Immature natural killer cell (primary cell): ENCODE measurements at regions not wholly inside any gene's neighbourhood (a gene's known extent, or its start where the extent isn't known, plus 50 kb on each side); places are given as distances from the start of the nearest gene placed in this dataset.

Source experiments
- DNase-seq, 3 donors: peaks; one replicate each; pipeline ENCODE4 v3.0.0; 2022; ENCODE audit warnings: mixed read lengths in 1 of 3
- H3K27ac Mint-ChIP-seq, 6 donors: one replicate each; pipeline ENCODE4 v1.8.0; 2020; ENCODE audit warnings: mixed read lengths in 6 of 6, mild to moderate bottlenecking in 5 of 6, inconsistent platforms in 4 of 6, moderate library complexity in 3 of 6
- H3K27me3 Mint-ChIP-seq, 3 donors: one replicate each; pipeline ENCODE4 v1.8.0; 2020 to 2021; ENCODE audit warnings: low read depth in 3 of 3, mild to moderate bottlenecking in 3 of 3, mixed read lengths in 3 of 3, moderate library complexity in 3 of 3, inconsistent platforms in 1 of 3
- H3K36me3 Mint-ChIP-seq, 3 donors: one replicate each; pipeline ENCODE4 v1.8.0; 2020; ENCODE audit warnings: mixed read lengths in 3 of 3, inconsistent platforms in 2 of 3, mild to moderate bottlenecking in 2 of 3
- H3K4me1 Mint-ChIP-seq, 2 donors: one replicate each; pipeline ENCODE4 v1.8.0; 2020; ENCODE audit warnings: inconsistent platforms in 2 of 2, mild to moderate bottlenecking in 2 of 2, mixed read lengths in 2 of 2, moderate library complexity in 1 of 2
- H3K4me3 Mint-ChIP-seq, 5 donors: one replicate each; pipeline ENCODE4 v1.8.0; 2020; ENCODE audit warnings: mild to moderate bottlenecking in 5 of 5, mixed read lengths in 5 of 5, inconsistent platforms in 3 of 5, moderate library complexity in 3 of 5
- H3K9me3 Mint-ChIP-seq, 6 donors: one replicate each; pipeline ENCODE4 v1.8.0; 2020; ENCODE audit warnings: mild to moderate bottlenecking in 6 of 6, mixed read lengths in 6 of 6, inconsistent platforms in 4 of 6, moderate library complexity in 3 of 6

- no peak overlapping the region for H3K4me3 Mint-ChIP-seq
- no peak for DNase-seq
- H3K27me3 Mint-ChIP-seq = peaks cover 1 to 6% (median 4%) of the 10 kb centered on the region in 3 donors
- no peaks in the 10 kb centered on the region for H3K4me1 Mint-ChIP-seq
- no peaks in the 10 kb centered on the region for H3K36me3 Mint-ChIP-seq
- no peak overlapping the region for H3K27ac Mint-ChIP-seq
- no peaks in the 10 kb centered on the region for H3K9me3 Mint-ChIP-seq
Measured at GRCh38 chrX:13518126-13518525, 51.3 kb upstream of the EGFL6 start.

GRCh38 chrX:13515211-13515930, 54.0 kb upstream of the EGFL6 start:
- peaks cover 1 to 6% (median 4%) of the 10 kb centered on the region in 3 donors for H3K27me3 Mint-ChIP-seq
- H3K27ac Mint-ChIP-seq = no peak overlapping the region
- no peaks in the 10 kb centered on the region for H3K36me3 Mint-ChIP-seq
- no peaks in the 10 kb centered on the region for H3K9me3 Mint-ChIP-seq
- H3K4me3 Mint-ChIP-seq = no peak overlapping the region
- no peak for DNase-seq
- no peaks in the 10 kb centered on the region for H3K4me1 Mint-ChIP-seq

- no peaks in the 10 kb centered on the region for H3K36me3 Mint-ChIP-seq
- DNase-seq = no peak
- no peaks in the 10 kb centered on the region for H3K4me1 Mint-ChIP-seq
- H3K27ac Mint-ChIP-seq = no peak overlapping the region
- H3K27me3 Mint-ChIP-seq = peaks cover 0 to 4% (median 4%) of the 10 kb centered on the region in 3 donors
- no peaks in the 10 kb centered on the region for H3K9me3 Mint-ChIP-seq
- H3K4me3 Mint-ChIP-seq = no peak overlapping the region
Measured at GRCh38 chrX:13511944-13512330, 57.5 kb upstream of the EGFL6 start.

GRCh38 chrX:13511241-13511943, 58.0 kb upstream of the EGFL6 start:
- no peaks in the 10 kb centered on the region for H3K9me3 Mint-ChIP-seq

GRCh38 chrX:13507893-13508292, 61.5 kb upstream of the EGFL6 start:
- Mint-ChIP-seq H3K4me1 (no peaks in the 10 kb centered on the region), H3K36me3 (no peaks in the 10 kb centered on the region), H3K27ac (no peak overlapping the region), H3K27me3 (peaks cover 0 to 3% (median 2%) of the 10 kb centered on the region in 3 donors), H3K4me3 (no peak overlapping the region), H3K9me3 (no peaks in the 10 kb centered on the region)
- DNase-seq = no peak

More at GRCh38 chrX:13511241-13511943, 58.0 kb upstream of the EGFL6 start:
- Mint-ChIP-seq H3K27me3 (peaks cover 0 to 4% (median 4%) of the 10 kb centered on the region in 3 donors), H3K4me1 (no peaks in the 10 kb centered on the region), H3K36me3 (no peaks in the 10 kb centered on the region), H3K4me3 (no peak overlapping the region), H3K27ac (peak overlapping the region in 1 of 6 donors; percentile 25)
- no peak for DNase-seq

GRCh38 chrX:13506574-13506973, 62.8 kb upstream of the EGFL6 start:
- no peak overlapping the region for H3K4me3 Mint-ChIP-seq
- H3K27ac Mint-ChIP-seq = no peak overlapping the region
- DNase-seq = peak; percentile 34 to 48 (median 47)
- no peaks in the 10 kb centered on the region for H3K36me3 Mint-ChIP-seq
- H3K9me3 Mint-ChIP-seq = no peaks in the 10 kb centered on the region
- H3K4me1 Mint-ChIP-seq = no peaks in the 10 kb centered on the region
- peaks cover 0 to 3% (median 2%) of the 10 kb centered on the region in 3 donors for H3K27me3 Mint-ChIP-seq

GRCh38 chrX:13502590-13502989, 66.8 kb upstream of the EGFL6 start:
- H3K4me3 Mint-ChIP-seq = no peak overlapping the region
- peaks cover 2 to 9% (median 5%) of the 10 kb centered on the region in 3 donors for H3K27me3 Mint-ChIP-seq
- no peaks in the 10 kb centered on the region for H3K9me3 Mint-ChIP-seq
- no peak overlapping the region for H3K27ac Mint-ChIP-seq
- H3K4me1 Mint-ChIP-seq = no peaks in the 10 kb centered on the region
- DNase-seq = no peak
- H3K36me3 Mint-ChIP-seq = no peaks in the 10 kb centered on the region

GRCh38 chrX:13499736-13500135, 69.7 kb upstream of the EGFL6 start:
- Mint-ChIP-seq H3K27me3 (peaks cover 2 to 11% (median 5%) of the 10 kb centered on the region in 3 donors), H3K4me1 (peaks cover 0 to under 1% of the 10 kb centered on the region in 2 donors), H3K9me3 (no peaks in the 10 kb centered on the region), H3K4me3 (no peak overlapping the region), H3K36me3 (no peaks in the 10 kb centered on the region), H3K27ac (no peak overlapping the region)
- DNase-seq = no peak

GRCh38 chrX:13498238-13498637, 71.2 kb upstream of the EGFL6 start:
- no peaks in the 10 kb centered on the region for H3K36me3 Mint-ChIP-seq
- H3K4me3 Mint-ChIP-seq = no peak overlapping the region
- H3K27me3 Mint-ChIP-seq = peaks cover 2 to 9% (median 5%) of the 10 kb centered on the region in 3 donors
- DNase-seq = no peak
- H3K27ac Mint-ChIP-seq = no peak overlapping the region
- no peaks in the 10 kb centered on the region for H3K9me3 Mint-ChIP-seq
- peaks cover 10 to 15% of the 10 kb centered on the region in 2 donors for H3K4me1 Mint-ChIP-seq

- Mint-ChIP-seq H3K27ac (no peak overlapping the region), H3K27me3 (peaks cover 2 to 12% (median 6%) of the 10 kb centered on the region in 3 donors)
Measured at GRCh38 chrX:13495232-13495631, 74.2 kb upstream of the EGFL6 start.

GRCh38 chrX:13494562-13494961, 74.8 kb upstream of the EGFL6 start:
- Mint-ChIP-seq H3K4me1 (peaks cover 11 to 19% of the 10 kb centered on the region in 2 donors), H3K27me3 (peaks cover 2 to 12% (median 6%) of the 10 kb centered on the region in 3 donors), H3K27ac (no peak overlapping the region), H3K9me3 (no peaks in the 10 kb centered on the region), H3K36me3 (no peaks in the 10 kb centered on the region), H3K4me3 (peak overlapping the region in 1 of 5 donors; percentile 44)
- DNase-seq = no peak

More at GRCh38 chrX:13495232-13495631, 74.2 kb upstream of the EGFL6 start:
- no peak for DNase-seq
- no peaks in the 10 kb centered on the region for H3K36me3 Mint-ChIP-seq
- H3K4me3 Mint-ChIP-seq = no peak overlapping the region
- peaks cover 11 to 19% of the 10 kb centered on the region in 2 donors for H3K4me1 Mint-ChIP-seq
- H3K9me3 Mint-ChIP-seq = no peaks in the 10 kb centered on the region

- Mint-ChIP-seq H3K27me3 (peaks cover 2 to 18% (median 8%) of the 10 kb centered on the region in 3 donors), H3K9me3 (no peaks in the 10 kb centered on the region), H3K36me3 (no peaks in the 10 kb centered on the region), H3K4me1 (peaks cover 11 to 19% of the 10 kb centered on the region in 2 donors), H3K27ac (peak overlapping the region in 3 of 6 donors; percentile 3 to 85 (median 38)), H3K4me3 (peak overlapping the region; percentile 30 to 84 (median 70))
- no peak for DNase-seq
Measured at GRCh38 chrX:13493659-13494058, 75.7 kb upstream of the EGFL6 start.

GRCh38 chrX:13492286-13492685, 77.1 kb upstream of the EGFL6 start:
- H3K27me3 Mint-ChIP-seq = peaks cover 0 to 15% (median 8%) of the 10 kb centered on the region in 3 donors
- no peaks in the 10 kb centered on the region for H3K9me3 Mint-ChIP-seq
- no peak for DNase-seq
- H3K36me3 Mint-ChIP-seq = no peaks in the 10 kb centered on the region
- no peak overlapping the region for H3K4me3 Mint-ChIP-seq
- no peak overlapping the region for H3K27ac Mint-ChIP-seq
- H3K4me1 Mint-ChIP-seq = peaks cover 21 to 29% of the 10 kb centered on the region in 2 donors

- H3K27me3 Mint-ChIP-seq = peaks cover 0 to 15% (median 8%) of the 10 kb centered on the region in 3 donors
- DNase-seq = no peak
- no peak overlapping the region for H3K4me3 Mint-ChIP-seq
- H3K27ac Mint-ChIP-seq = no peak overlapping the region
- H3K9me3 Mint-ChIP-seq = no peaks in the 10 kb centered on the region
- no peaks in the 10 kb centered on the region for H3K36me3 Mint-ChIP-seq
- H3K4me1 Mint-ChIP-seq = peaks cover 33 to 41% of the 10 kb centered on the region in 2 donors
Measured at GRCh38 chrX:13491061-13491460, 78.3 kb upstream of the EGFL6 start.
